ENCODE measurements at regions not wholly inside any gene's neighbourhood (a gene's known extent, or its start where the extent isn't known, plus 50 kb on each side); places are given as distances from the start of the nearest gene placed in this dataset.

- peak; percentile 70 for DNase-seq
Observed at GRCh38 chr11:130737866-130738431, 178.3 kb downstream of the SNX19 start.

- DNase-seq, result no peak
Observed at GRCh38 chr11:130738611-130739010, 177.7 kb downstream of the SNX19 start.

GRCh38 chr11:130740819-130741218, 175.5 kb downstream of the SNX19 start:
- DNase-seq, result no peak

GRCh38 chr11:130744794-130745193, 171.5 kb downstream of the SNX19 start:
- no peak for DNase-seq

- no peak for DNase-seq
Observed at GRCh38 chr11:130749216-130749615, 167.1 kb downstream of the SNX19 start.

GRCh38 chr11:130760515-130761125, 155.7 kb downstream of the SNX19 start:
- DNase-seq, result no peak

DNA sequence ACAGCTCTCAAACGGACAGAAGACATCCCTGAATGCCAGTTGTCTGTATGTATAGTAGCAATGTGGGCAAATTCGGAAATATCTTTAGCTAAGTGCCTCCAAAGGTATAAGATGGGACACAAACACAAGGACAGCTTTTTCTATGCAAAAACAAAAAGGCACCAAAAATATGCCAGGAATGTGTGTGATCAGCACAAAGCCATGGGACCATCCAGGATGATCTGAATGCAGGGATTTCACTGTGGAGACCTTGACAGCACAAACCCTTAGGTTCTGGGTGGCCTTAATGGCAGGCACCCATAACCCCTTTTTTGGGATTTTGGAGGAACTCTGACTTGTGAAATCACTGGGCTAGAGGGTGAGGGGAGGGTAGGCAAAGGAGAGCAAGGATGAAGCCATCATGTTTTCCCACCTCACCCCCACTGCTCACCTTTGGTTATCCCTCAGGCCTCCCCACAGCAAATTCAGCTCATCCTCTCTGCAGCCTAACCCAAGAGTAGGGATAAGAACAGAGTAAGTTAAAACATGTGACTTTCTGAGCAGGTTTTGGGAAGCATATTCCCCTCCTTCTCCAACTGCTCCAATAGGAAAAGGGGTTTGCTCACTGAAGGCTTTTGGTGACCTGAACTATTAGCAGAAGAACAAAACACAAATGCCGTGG, 154.6 kb downstream of the SNX19 start:
- no peak for DNase-seq

- DNase-seq, result no peak
Observed at GRCh38 chr11:130762638-130763037, 153.6 kb downstream of the SNX19 start.

DNA sequence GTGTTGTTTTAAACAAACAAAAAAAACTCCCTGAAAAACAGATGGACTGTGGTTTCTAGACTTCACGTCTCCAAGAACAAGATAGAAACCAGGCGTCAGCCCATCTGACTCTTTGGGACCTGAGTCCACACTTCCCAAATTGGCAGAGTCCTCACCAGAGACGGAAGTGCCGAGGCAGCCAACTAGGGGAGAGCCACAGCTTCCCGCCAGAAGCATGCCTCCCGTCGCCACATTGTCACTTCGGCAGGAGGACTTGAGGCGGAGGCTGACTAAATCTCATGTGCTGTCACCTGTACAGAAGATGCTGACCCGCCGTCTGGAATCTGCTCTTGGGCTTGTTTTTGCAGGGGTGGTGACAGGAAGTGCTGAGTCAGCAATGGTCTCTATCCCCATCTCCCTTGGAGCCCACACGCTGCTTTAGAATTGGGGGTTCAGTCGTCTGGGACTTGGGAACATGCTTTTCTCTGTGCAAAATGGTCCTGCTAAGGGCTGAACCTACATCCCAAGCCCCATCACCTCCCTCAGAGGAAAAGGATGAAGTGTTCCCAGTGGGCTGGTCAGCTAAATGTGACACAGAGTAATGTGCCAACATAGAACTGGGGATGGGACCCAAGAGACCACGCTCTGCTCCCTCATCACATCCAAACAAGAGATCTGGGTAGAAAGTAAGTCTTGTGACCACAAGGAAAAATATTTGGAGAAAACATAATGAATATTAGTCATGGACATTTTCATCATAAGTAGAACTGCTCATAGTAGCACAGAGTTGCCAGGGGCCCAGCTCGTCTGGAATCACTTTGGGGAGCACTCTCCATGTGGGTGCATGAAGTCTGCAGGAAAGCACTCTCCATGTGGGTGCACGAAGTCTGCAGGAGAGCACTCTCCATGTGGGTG, 152.9 kb downstream of the SNX19 start:
- DNase-seq, result no peak

- DNase-seq, result no peak
Observed at GRCh38 chr11:130765406-130765805, 150.9 kb downstream of the SNX19 start.

DNA sequence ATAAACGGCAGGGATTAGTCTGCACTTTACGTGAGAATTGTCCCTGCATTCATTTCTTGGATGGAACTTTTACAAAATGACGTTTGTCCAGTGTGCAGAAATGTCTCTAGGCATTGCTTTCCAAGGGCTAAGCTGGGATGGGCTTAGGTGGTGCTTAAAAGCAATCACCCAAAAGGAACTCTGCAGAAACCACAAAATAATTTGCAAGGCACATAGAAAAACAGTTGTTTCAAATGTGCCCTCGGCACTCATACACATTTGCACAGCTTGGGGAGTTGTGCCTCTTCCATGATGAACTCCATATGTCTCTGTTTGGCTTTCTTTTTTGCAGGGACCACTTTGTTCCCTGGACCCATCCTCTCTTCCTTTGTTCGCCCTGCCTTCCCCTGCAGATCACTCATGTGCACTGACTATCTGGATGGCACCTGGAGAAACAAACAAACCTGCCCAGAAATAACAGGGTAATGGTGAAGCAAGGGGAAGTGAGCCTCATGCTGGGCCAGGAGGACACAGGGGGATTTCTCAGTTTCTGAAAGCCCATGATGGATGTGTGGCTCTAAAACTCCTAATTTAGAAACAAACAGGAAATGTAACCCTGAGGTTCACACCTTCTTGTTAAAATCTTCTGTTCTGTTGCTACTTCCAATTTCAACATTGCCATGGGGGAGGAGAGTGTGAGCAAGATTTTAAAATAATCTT, 150.2 kb downstream of the SNX19 start:
- DNase-seq, result no peak

GRCh38 chr11:130766650-130767565, 149.4 kb downstream of the SNX19 start:
- DNase-seq, result no peak

DNA sequence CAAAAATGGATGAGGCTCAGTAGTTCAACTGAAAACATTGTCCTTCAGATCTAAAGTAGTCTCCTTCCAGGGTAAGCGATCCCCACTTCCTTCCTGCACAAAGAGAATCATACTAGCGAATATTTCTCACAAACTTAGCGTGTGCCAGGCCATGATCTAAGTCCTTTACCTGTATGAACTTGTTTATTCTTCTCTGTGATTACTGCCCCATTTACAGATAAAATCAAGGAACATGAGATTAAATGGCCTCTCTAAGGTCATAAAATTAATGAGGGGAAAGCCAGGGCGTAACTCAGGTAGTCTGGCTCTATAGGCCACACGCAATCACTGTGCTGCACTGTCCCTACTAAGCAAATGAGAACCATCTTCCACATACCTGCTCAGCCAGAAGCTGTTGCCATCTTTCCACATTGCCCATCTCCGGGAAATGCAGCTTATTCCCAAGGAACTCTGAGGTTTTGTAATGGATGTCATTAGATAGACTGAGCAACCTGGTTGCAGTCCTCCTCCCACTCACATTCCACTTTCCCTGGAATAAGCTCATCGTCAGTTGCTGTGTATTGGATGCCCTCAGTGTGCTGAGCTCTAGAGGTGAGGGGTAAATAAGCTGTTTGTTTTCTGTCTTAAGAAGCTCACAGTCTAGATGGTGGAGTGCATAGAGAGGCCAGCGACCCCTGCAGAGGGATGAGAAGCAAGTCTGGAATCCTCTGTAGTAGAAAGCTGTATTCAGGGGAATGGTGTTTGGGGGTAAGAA, 146.3 kb downstream of the SNX19 start:
- no peak for DNase-seq

DNA sequence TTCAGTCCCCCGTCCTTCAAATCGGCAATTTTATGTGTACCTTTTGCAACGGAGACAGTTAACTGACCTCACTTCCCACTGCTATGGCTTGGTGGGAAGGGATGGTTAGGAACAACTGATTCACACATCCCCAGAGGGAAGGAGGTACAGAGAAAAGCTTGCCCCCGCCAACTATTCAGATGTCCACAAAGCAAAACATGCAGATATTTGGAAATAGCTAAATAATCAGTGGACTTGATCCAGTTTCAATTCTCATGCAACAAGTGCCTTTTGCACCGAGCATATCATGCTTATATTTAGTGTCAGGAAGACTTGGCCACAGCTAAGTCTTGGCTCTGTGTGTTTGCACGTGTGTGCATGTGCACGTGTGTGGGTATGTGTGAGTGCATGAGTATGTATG, 144.6 kb downstream of the SNX19 start:
- DNase-seq, result peak; percentile 58

DNA sequence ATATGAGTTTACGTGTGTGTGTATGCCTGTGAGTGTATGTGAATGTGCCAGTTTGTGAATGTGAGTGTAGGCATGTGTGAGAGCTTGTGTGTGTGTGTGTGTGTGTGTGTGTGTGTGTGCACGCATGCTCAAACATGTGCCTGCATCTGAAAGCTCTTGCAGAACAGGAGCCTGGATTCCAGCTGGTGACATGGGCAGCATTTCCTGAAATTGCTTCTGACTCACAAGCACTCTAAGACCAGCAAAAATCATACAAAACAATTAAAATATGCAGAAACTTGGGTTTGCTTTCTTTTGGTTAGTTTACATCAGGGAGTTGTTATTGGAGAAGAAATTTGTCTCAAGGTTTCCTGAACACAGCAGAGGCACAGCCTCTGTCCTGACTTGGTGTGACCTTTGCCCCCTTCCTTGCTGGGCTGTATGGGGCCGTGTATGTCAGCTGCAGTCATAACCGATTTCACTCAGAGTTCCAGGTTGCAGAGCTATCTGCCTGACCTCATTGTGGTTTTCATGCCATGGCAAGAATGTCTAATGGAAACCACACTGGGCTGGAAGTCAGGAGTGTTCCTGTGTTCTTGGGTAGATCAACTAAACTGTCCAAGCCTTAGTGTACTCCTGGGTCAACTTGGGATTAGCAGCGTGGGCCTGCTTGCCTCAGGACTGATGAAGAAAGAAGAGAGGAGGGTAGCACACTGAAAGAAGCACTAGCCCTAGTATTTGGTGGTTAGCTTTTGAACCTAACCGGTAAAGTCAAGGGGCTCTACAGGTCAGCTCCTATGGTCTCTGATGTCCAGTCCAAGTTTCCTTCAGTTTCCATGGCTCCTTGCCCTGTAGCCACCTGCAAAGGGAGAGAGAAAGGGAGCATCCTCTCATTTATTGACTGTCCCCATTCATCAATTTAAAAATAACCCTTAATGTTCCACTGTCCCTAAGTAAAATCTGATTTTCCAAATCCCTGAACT, 143.7 kb downstream of the SNX19 start:
- peak; percentile 40 for DNase-seq

DNA sequence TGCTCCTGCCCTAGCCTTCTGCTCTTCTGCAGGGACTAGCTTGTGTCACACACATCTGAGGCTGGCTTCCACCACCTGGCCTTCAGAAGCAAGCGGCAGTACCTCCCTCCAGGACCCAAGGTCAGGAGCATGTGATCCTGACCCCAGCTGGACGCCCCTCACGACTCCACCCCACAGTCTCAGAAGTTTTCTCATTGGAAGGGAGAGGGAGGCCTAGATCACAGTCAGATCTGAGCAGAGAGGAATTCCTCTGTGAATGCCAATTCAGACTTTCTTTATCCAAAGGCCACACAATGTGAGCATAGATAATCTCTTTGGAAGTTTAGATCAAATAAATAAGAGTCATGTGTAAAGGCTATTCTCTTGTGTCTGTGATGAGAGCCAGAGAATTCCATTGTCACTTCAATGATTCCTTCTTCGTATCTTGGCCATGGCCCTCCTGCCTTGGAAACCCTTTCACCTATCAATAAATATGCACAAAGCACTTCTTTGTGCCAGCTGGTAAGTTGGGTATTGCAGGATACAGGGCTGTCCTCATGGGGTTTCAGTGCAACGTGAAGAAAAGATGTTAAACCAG, 142.9 kb downstream of the SNX19 start:
- DNase-seq, result no peak

GRCh38 chr11:130774703-130775102, 141.6 kb downstream of the SNX19 start:
- DNase-seq, result no peak

DNA sequence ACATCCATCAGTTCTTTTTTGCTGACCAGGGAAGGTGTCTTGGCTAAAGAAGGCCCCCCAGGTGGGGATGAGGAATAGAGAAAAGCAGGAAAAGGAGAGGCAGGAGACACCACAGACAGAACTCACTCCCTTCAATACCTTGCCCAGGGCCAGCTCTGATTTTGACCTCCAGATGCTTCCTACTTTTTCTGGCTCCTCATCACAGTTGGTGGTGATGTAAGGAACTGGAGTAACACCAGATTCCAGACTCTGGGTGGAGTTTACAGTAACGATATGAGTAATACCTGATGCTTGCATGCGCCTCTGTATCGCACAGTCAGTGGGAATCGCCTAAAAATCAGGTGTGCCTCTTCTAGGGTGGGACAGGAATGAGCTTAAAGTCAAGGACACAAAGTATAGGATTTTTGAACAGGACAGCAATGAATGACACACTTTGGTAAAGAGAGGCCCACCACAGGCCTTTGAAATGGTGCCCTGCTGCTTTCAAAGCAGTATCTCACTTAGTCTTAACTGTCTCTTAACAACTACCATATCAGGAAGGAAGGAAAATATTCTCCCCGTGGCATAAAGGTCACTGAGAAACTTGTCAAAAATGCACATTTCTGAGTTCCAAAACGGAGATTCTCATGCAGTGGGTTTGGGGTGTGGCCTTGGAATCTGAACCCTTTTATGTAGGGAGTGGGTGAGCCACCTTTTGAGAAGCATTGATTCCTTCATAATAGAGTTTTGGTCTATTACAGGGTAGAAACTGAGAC, 140.8 kb downstream of the SNX19 start:
- no peak for DNase-seq
